K562 (cell line): ENCODE measurements at regions not wholly inside any gene's neighbourhood (a gene's known extent, or its start where the extent isn't known, plus 50 kb on each side); places are given as distances from the start of the nearest gene placed in this dataset.

Source experiments
- ATAC-seq: fragments of 200-7000 bp; cut with Tn5 transposase; 3 replicates; pipeline ENCODE4 v1.9.1; 2020; ENCODE audit warnings: moderate library complexity
- BruUV-seq: library from RNA; stranded (reverse); fragments of 400-500 nt; replicated peaks from 2 replicates; lab custom pipeline; 2021; lab: Mats Ljungman, UMichigan
- CTCF ChIA-PET: fragments of 300-600 bp; formaldehyde crosslinking; extraction: SDS; loops from one replicate; lab custom pipeline; 2021; ENCODE audit warnings: low intra/inter-chr PET ratio; lab: Yijun Ruan, JAX
- POLR2A ChIA-PET: fragments of 300-600, 350-650 bp; sonication (Branson Sonifier 250); formaldehyde crosslinking; extraction: SDS; loops from one replicate; lab custom pipeline; 2021; ENCODE audit warnings: antibody characterized with exemption, inconsistent platforms; lab: Yijun Ruan, JAX
- DNase-seq, 4 experiments: peaks; one replicate each; pipeline versions ENCODE4 v3.0.0 to v3.0.0-alpha.2; 2011 to 2018; ENCODE audit warnings: low spot score in 3 of 4, mixed read lengths in 3 of 4; ENCODE audit errors: extremely low read depth in 1 of 4
- FAIRE-seq: peaks from 2 replicates; lab custom pipeline; 2011; peaks lifted over from hg19 to GRCh38; lab: Jason Lieb, UNC
- H2AFZ ChIP-seq: 2 replicates; pipeline ENCODE4 v1.6.0; 2011; ENCODE audit warnings: low read depth, low read length, control low read depth, inconsistent platforms
- H3K27ac ChIP-seq: fragments of 200-600 bp; 3 replicates; pipeline ENCODE4 v1.8.0; 2011; ENCODE audit warnings: low read depth, mild to moderate bottlenecking, control low read depth, inconsistent platforms, low read length, moderate library complexity, mixed read lengths; ENCODE audit errors: extremely low read depth
- H3K27me3 ChIP-seq, 2 experiments: fragments of 300-600 bp in 1 of 2; 2 replicates in 1 of 2; 3 replicates in 1 of 2; pipeline versions ENCODE4 v1.6.0 to v1.8.0; 2011; ENCODE audit warnings: inconsistent platforms in 2 of 2, low read length in 2 of 2, mild to moderate bottlenecking in 1 of 2, mixed read lengths in 1 of 2, moderate library complexity in 1 of 2; ENCODE audit not compliant: control insufficient read depth in 2 of 2, insufficient read depth in 2 of 2
- H3K36me3 ChIP-seq: fragments of 300-600 bp; 3 replicates; pipeline ENCODE4 v1.8.0; 2011; ENCODE audit warnings: mild to moderate bottlenecking, low read length, inconsistent platforms; ENCODE audit not compliant: control insufficient read depth, insufficient read depth
- H3K4me1 ChIP-seq, 2 experiments: fragments of 200-600 bp in 1 of 2; replicated peaks in 1 of 2; 2 replicates in 1 of 2; 3 replicates in 1 of 2; pipeline versions ENCODE4 v1.5.1 to v1.8.0; 2011; ENCODE audit warnings: inconsistent platforms in 2 of 2, low read length in 2 of 2, mild to moderate bottlenecking in 1 of 2, mixed read lengths in 1 of 2, moderate library complexity in 1 of 2; ENCODE audit not compliant: control insufficient read depth in 2 of 2, insufficient read depth in 2 of 2
- H3K4me2 ChIP-seq: 2 replicates; pipeline ENCODE4 v1.6.1; 2011; ENCODE audit warnings: low read length, control low read depth, inconsistent platforms, mixed read lengths; ENCODE audit not compliant: insufficient read depth
- H3K4me3 ChIP-seq: fragments of 200-600 bp; sonication (generic), shearing (Covaris generic); 2 replicates; pipeline ENCODE4 v1.5.1; 2016; ENCODE audit warnings: control low read depth, inconsistent platforms
- H3K79me2 ChIP-seq: fragments of 200-600 bp; 3 replicates; pipeline ENCODE4 v1.8.0; 2011; ENCODE audit warnings: low read length, inconsistent platforms; ENCODE audit not compliant: control insufficient read depth, insufficient read depth
- H3K9ac ChIP-seq, 2 experiments: 2 replicates each; pipeline versions ENCODE4 v1.6.0 to v1.6.1; 2011; ENCODE audit warnings: low read depth in 2 of 2, low read length in 2 of 2, control low read depth in 1 of 2, inconsistent platforms in 1 of 2, mild to moderate bottlenecking in 1 of 2, mixed read lengths in 1 of 2; ENCODE audit not compliant: insufficient read depth in 1 of 2
- H3K9me1 ChIP-seq: one replicate; pipeline ENCODE4 v1.6.0; 2011; ENCODE audit warnings: inconsistent platforms, mild to moderate bottlenecking, low read length, moderate library complexity; ENCODE audit not compliant: control insufficient read depth, insufficient read depth
- H3K9me3 ChIP-seq: replicated peaks from 2 replicates; pipeline ENCODE4 v1.5.1; 2011; ENCODE audit warnings: low read depth, low read length, inconsistent platforms; ENCODE audit not compliant: control insufficient read depth, insufficient read depth
- H4K20me1 ChIP-seq: replicated peaks from 2 replicates; pipeline ENCODE4 v1.6.1; 2011; ENCODE audit warnings: low read length, inconsistent platforms, mixed read lengths; ENCODE audit not compliant: control insufficient read depth, insufficient read depth
- BCLAF1 ChIP-seq, 2 experiments: fragments of 450-650 bp in 1 of 2; IDR thresholded peaks; 2 replicates each; pipeline ENCODE4 v1.6.1; 2011 to 2017; ENCODE audit warnings: low read depth in 2 of 2, antibody characterized with exemption in 1 of 2, borderline replicate concordance in 1 of 2, low read length in 1 of 2, mild to moderate bottlenecking in 1 of 2, mixed read lengths in 1 of 2; ENCODE audit not compliant: control insufficient read depth in 1 of 2
- HMGN3 ChIP-seq: IDR thresholded peaks from 2 replicates; pipeline ENCODE4 v1.6.1; 2011; ENCODE audit warnings: borderline replicate concordance, low read depth, mild to moderate bottlenecking, mixed read lengths, low read length; ENCODE audit not compliant: insufficient read length; ENCODE audit errors: extremely low read depth
- ZNF507 ChIP-seq: conservative IDR thresholded peaks from 2 replicates; pipeline ENCODE4 v1.6.1; 2017; ENCODE audit warnings: missing genetic modification characterization, missing compliant biosample characterization
- WGBS: fragments of 100-300 bp; shearing (Covaris generic); methylation state at CpG from one replicate; pipeline ENCODE4 v1.1.6; 2016; ENCODE audit warnings: low coverage, mixed read lengths; ENCODE audit not compliant: insufficient coverage; ENCODE audit errors: missing lambda C conversion rate; 5-methylcytosine and 5-hydroxymethylcytosine counted together
- in situ Hi-C: fragments of 300-500 bp; cut with MboI; formaldehyde crosslinking; loops from 4 replicates; pipeline ENCODE4 v1.15.0; 2018; ENCODE audit warnings: inconsistent platforms, mixed read lengths
- intact Hi-C: fragments of 100-400 bp; cut with micrococcal nuclease; formaldehyde crosslinking; loops from 2 replicates; pipeline ENCODE4 v1.14.2; 2022

- FAIRE-seq: no peak
- in situ Hi-C loops (no loop called here), intact Hi-C loops (no loop called here)
- Histone ChIP-seq H3K27ac (no peak overlapping the region), H3K9ac (no peak overlapping the region), H2AFZ (no peak overlapping the region), H3K9me3 (no peaks in the 10 kb centered on the region), H4K20me1 (no peaks in the 10 kb centered on the region), H3K79me2 (no peaks in the 10 kb centered on the region), H3K36me3 (no peaks in the 10 kb centered on the region), H3K27me3 (no peaks in the 10 kb centered on the region), H3K4me1 (no peaks in the 10 kb centered on the region), H3K4me3 (no peak overlapping the region), H3K9me1 (no peaks in the 10 kb centered on the region), H3K4me2 (no peak overlapping the region)
- DNase-seq: no peak
- BruUV-seq: no TSS peak
- CTCF ChIA-PET: no interaction called here
- ATAC-seq: no peak
- WGBS: 0% methylated on average over 5 of the region's 5 CpGs
- POLR2A ChIA-PET: no interaction called here
- TF ChIP-seq ZNF507 (tag) (no peak), HMGN3 (no peak), BCLAF1 (IDR thresholded peaks at IDR 0.05; ENCODE audit: borderline replicate concordance in 1 of 2, control insufficient read depth in 1 of 2, low read depth in 2 of 2, low read length in 1 of 2) (no peak)
Observed at GRCh38 chr13:73367886-73368285, 309.1 kb downstream of the KLF5 start.
